ENCODE measurements at regions not wholly inside any gene's neighbourhood (a gene's known extent, or its start where the extent isn't known, plus 50 kb on each side); places are given as distances from the start of the nearest gene placed in this dataset.
A peak's percentile ranks its signal among the peaks of the same experiment; 100 is the strongest.

DNA sequence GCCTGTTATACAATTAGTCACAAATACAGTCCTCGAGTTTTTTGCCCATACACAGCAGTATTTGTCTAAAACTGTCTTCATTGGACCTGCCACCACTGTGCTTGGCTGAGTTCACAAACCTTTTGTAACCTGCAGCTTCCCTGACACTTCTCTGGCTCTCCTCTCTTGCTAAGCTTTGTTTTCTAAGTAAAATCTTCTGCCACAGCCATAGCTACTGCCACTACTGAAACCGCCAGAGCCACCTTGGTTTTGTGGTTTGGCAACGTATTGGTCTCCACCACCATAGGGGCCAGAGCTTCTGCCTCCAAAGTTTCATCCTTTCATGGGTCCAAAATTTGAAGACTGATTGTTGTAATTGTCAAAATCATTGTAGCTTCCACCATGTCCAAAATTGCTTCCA lies 668.2 kb upstream of the BRINP3 start:
- DNase-seq (ENCODE audit: low read depth), result no peak

DNA sequence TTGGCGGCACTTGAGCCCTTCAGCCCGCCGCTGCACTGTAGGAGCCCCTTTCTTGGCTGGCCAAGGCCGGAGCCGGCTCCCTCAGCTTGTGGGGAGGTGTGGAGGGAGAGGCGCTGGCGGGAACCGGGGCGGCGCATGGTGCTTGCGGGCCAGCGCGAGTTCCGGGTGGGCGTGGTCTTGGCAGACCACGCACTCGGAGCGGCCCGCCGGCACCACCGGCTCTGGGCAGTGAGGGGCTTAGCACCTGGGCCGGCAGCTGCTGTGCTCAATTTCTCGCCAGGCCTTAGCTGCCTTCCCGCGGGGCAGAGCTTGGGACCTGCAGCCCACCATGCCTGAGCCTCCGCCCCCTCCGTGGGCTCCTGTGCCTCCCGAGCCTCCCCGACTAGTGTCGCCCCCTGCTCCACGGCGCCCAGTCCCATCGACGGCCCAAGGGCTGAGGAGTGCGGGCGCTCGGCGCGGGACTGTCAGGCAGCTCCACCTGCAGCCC lies 673.7 kb upstream of the BRINP3 start:
- DNase-seq (ENCODE audit: low read depth), result no peak

DNA sequence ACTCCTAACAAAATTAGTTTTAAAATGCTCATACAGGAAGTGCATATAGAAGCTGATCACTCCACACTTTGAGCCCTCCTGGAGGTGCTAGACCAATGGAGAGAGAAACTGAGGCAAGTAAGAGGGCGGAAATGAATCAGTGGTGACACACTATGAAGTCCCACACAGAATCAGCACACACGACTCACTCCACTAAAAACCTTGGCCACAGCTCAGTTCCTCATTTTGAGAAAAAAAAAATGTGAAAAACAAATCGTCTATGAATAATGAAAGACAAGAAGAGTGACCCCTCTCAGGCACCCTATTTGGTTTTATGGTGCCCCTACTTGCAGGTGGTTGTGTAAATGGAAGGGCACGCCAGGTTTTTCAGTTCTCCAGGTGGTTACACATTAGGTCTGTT lies 675.1 kb upstream of the BRINP3 start:
- DNase-seq (ENCODE audit: low read depth), result no peak

DNA sequence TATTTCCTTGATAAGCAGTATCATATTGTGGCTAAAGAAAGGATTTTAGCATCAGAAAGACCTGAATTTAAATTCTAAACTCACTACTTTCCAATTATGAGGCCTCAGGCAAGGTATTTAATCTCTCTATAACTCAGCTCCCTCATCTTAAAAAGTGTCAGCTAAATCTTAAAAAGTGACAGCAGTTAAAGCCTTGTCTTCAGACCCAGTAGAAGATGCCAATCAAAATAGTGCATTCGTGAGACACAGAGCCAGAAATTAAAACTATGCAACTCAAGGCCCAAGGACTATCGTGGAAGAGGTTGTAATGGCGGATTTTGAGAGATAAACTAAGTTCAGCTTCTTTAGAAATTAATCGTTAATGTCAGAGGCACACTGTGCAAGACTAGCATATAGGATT lies 677.5 kb upstream of the BRINP3 start:
- no peak for DNase-seq (ENCODE audit: low read depth)

DNA sequence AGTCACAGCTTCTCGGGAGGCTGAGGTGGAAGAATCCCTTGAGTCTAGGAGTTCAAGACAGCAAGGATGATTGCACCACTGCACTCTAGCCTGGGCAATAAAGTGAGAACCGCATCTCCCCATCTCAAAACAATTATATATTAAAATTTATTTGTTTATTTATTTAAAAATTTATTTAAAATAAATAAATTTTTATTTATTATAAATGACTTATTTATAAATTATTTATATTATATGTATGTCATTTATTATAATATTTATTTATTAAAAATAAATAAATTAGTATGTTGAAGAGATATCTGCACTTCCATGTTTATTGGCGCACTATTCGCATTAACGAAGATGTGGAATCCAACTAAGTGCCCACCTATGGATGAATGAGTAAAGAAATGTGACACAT lies 683.2 kb upstream of the BRINP3 start:
- DNase-seq (ENCODE audit: low read depth), result no peak

DNA sequence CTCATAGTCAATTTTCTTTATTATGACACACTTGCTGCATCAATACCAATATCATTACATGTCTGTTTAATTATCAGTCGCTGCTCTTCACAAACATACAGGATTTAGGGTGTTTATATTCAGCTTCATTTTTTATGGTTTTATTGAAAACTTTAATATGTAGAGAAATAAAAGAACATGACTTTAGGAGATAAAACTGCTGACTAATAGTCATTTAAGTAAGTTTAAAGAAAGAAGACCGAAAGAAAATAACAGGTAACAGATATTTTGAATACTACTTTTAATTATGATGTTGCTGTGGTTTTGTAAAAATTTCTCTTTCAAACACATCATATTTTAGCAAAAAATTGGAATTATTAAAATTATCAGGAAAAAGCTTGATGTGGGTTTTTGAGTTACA lies 685.1 kb upstream of the BRINP3 start:
- no peak for DNase-seq (ENCODE audit: low read depth)

DNA sequence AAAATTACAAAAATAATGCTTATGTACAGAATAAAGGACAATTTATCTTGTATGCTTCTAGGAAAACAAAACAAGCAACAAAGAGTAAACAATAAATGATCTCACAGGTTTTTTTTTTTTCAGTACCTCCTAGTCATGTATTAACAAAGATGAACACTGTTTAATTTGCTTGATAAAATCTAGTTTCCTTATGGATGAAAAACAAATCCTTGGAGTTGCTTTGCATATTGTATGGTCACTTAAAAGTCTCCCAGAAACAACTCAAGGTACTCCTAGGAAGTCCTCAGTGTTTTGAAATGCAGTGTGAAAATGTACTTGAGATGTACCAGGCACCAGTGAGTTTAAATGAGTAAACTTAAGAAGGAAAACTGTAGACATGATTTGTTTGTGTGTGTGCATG lies 686.0 kb upstream of the BRINP3 start:
- DNase-seq (ENCODE audit: low read depth), result no peak

DNA sequence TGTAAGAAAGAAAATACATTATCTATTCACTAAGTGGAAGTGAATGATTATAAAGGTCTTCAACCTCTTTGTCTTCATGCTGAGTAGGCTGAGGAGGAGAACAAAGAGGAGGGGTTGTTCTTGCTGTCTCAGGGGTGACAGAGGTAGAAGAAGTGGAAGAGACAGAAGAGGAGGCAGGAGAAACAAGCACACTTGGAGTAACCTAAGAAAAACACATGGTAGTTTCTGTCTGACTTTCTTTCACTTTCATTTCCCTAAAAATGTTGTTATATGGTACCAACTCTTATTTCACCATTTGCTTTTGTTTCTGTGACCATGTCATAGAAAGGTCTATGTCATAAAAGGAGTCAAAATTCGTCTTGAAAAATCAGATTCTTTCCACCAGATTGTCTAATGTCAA lies 696.6 kb upstream of the BRINP3 start:
- DNase-seq (ENCODE audit: low read depth), result no peak

DNA sequence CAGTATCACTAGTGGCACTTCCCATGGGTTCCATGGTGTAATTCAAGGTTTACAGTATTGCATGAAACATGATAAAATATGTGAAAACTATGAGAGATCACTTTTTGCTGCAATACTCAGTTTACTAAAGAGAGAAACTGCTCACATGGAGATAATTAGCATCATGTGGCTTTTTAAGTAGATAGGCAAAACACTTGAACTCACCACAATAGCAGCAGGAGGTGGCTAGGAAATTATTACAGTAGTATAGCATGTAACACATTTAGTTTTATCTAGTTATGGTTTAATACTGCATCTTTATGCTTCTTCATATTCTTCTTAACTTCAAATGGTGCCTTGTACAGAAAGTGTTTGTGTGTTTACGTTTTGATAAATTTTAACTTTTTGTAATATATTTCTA lies 698.5 kb upstream of the BRINP3 start:
- DNase-seq (ENCODE audit: low read depth), result no peak

DNA sequence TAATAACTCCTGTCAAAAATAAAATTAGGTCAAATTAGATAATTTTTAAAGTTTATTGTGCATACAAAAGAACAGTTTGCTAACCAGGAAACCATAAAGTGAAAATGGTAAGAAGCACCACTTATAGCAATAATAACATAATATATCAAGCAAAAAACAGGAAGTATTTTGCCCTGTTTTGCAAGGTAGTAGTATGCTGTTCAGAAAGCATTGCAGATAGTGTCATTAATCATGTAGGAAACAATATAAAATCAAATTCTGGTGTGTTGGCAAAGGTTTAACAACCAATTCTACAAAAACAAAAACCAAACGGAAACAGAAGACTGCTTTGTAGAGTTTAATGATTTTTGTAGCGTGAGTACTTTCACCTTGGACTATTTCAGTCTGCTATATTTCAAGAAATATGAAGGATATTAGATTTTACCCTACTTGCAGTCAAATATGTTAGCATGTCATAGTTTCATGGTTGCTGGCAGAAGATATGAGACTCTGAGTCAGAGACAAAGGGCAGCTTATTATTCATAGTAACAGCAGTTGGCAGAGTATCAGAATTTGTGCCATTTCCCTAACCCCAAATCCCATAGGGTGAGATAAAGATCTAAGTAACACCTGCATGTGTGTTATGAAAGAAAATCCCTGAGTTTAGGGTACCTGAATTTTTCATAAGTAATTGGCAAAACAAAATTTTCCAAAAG lies 729.0 kb upstream of the BRINP3 start:
- DNase-seq (ENCODE audit: low read depth), result peak; percentile 18

DNA sequence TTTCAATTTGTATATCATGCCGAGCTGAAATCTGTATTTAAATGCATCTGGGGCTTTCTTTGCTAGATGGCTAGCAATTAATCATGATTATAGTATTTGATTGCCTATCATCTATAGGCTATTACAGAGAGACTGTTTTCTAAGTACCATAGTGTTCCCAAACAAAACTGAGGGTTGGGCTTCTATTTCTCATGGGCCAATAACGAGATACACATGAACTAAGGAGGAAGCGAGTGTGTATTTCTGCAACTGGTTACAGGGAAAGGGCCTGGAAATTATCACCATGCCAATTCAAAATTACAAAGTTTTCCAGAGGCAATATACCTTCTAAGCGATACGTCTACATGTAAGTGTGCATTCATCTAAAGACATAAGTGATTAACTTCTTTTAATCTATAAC lies 744.5 kb upstream of the BRINP3 start:
- DNase-seq (ENCODE audit: low read depth), result no peak

DNA sequence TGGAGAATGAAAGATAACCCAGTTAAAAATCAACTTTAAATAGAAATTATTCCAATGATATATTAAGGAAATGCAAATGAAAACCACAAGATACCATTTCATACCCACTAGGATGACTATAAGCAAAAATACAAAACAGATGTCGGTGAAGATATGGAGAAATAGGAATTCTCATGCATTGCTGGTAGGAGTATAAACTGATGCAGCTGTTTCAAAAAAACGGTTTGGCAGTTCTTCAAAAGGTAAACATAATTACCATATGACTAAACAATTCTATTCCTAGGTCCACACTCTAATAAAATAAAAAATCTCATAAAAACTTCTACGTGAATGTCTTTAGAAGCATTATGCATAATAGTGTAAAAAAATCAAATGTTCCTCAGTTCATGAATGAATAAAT lies 763.3 kb upstream of the BRINP3 start:
- DNase-seq (ENCODE audit: low read depth), result peak; percentile 19

DNA sequence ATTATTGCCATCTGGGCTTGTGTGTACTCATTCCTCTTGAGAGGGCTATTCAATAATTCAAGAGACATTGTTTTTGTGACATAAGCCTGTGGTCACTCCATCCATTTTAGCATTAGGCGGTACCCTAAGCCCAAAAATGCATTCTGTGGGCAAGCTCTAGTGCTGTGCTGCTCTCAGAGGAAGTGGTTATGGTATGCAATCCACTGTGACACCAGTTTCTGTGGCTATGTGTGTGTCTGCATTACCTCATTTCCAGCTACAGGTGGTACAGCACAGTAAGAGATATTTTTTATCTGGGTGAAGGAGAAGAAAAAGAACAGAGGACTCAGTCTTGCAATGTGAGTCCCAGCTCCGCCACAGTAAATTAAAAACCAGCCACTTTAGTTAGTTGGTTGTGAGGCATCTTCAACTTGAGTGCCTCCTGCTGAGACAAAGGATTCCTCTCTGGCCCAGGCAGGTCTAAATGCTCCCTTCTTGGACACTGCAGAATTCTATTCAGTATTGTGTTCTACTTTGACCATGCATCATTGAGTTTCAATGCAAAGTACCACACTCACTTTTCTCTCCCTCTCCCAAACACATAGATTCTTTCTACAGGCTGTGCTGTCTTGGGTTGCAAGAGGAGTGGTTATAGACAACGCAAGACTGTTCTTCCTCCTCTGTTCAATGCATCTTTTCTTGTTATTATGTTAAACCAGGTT lies 777.8 kb upstream of the BRINP3 start:
- no peak for DNase-seq (ENCODE audit: low read depth)

DNA sequence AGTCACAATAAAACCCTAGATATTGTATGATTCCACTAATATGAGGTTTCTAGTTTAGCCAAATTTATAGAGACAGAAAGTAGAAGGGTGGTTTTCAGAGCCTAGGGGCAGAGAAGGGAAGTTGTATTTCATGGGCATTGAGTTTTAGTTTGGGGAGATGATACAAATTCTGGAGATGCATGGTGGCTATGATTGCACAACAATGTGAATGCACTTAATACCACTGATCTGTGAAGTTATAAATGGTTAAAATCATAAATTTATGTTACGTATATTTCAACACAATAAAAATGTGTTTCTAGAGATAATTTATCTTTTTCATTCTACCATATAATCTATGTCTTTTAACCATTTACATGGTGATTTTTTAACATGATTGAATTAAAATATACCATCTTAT lies 779.3 kb upstream of the BRINP3 start:
- no peak for DNase-seq (ENCODE audit: low read depth)

DNA sequence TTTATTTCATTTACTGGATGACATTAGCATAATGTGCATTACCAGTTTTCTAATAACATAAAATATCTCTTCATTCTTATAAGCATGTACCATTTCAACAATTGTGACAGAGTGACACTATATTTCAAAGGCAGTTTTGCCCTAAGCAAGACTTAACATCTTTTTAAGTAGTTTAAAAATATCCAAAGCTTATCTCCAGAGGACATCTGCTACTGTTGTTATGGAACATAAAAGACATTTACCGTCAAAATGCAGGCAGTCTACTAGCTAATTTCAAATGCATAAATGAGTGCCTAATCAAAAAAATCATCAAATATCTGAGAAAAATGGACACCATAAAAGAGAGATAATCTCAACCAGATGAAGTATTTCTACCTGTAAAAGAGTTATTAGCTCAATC lies 782.4 kb upstream of the BRINP3 start:
- DNase-seq (ENCODE audit: low read depth), result no peak

DNA sequence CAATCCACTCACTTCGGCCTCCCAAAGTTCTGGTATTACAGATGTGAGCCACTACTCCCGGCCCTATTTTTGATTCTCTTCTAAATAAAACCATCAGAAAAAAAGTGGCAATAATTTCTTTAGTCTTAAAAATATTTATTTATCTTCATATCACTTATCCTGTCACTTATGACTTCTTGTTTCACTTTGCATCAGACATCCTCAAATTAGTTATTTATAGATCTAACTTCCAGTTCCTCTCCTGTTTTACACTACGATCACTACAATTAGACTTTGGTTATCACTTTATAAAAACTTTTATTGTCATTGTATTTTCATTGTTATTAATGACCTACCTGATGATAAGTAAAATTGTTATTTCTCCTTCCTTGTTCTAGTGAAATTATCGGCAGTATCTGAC lies 783.4 kb upstream of the BRINP3 start:
- no peak for DNase-seq (ENCODE audit: low read depth)

DNA sequence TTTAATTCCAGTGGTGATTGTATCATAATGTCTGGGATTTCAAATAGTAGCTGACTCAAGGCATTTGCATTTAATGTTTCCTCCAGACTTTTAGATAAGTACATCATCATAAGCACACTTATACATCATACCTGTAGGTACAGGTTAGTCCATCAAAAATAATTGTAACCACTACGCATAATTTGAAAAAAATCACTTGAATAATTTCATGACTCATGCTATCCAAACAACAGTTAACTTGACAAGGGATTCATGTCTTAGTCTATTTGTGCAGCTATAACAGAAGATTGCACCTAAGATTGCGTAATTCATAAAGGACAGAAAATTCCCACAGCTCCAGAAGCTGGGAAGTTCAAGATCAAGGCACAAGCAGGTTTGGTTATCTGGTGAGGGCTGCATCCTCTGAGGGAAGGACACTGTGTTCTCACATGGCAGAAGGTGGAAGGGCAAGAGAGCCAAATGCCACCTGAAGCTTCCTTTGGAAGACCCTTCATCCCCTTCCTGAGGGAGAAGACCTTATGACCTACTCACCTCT lies 801.7 kb upstream of the BRINP3 start:
- no peak for DNase-seq (ENCODE audit: low read depth)

DNA sequence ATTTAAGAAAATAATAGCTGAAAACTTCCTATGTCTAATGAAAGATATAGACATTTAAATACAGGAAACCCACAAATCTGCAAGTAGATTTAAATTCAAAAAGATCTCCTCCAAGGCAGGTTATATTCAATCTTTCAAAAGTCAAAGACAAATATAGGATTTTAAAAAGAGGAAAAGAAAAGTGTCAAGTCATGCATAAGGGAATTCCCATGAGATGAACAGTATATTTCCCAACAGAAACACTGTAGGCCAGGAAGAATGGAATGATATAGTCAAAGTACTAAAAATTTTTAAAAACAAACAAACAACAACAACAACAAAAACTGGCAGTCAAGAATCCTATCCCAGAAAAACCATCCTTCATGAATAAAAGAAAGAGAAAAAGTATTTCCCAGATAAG lies 806.5 kb upstream of the BRINP3 start:
- DNase-seq (ENCODE audit: low read depth), result no peak

DNA sequence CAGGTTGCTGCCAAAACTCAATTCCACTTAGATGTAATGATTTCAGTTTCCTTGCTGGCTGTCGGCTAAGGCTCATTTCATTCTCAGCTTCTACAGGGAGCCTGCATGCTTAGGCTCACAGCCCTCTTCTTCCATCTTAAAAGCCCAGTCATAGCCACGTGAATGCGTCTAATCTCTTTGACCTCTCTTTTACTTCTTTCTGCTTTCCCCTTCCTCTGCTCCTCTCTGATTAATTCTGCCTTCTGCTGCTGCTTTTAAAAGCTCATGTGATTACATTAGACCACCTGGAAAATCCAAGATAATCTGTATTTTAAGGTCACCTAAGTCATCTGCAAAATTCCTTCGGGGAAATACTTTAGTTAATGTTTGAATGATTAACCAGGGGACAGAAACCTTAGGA lies 812.8 kb upstream of the BRINP3 start:
- DNase-seq (ENCODE audit: low read depth), result no peak

DNA sequence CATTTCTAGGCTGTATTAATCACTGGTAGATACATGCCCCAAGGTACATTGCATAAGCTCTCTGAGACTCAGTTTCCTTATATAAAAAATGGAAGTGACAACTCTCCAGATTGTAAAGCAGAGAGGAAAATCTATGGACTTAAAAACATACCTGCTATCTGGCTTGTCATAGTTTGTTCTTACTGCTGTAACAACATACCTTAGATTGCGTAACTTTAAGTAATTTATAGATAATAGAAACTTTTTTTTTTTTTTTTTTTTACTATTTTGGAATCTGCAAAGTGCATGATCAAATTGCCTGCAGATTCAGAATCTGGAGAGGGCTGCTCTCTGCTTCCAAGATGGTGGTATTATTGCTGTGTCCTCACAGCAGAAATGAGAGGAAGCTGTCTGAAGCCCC lies 827.7 kb upstream of the BRINP3 start:
- no peak for DNase-seq (ENCODE audit: low read depth)

DNA sequence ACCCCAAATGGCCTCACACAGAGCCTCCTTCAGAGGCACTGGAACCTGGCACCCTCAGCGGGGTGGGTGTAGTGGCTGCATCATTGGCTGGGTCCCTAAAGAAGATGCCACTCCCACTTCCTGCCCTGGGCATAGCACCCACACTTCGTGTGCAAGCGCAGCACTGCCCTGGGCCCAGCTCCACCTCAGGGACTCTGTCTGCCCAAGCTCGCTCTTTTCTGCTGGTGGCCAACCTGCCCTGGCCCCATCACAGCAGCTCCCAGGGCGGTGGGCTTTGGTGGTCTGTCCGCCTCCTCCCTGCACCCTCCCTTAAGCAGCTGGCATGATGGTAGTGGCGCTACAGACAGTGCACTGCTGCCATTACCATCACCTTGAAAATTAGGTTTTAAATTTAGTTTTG lies 829.3 kb upstream of the BRINP3 start:
- DNase-seq (ENCODE audit: low read depth), result no peak

DNA sequence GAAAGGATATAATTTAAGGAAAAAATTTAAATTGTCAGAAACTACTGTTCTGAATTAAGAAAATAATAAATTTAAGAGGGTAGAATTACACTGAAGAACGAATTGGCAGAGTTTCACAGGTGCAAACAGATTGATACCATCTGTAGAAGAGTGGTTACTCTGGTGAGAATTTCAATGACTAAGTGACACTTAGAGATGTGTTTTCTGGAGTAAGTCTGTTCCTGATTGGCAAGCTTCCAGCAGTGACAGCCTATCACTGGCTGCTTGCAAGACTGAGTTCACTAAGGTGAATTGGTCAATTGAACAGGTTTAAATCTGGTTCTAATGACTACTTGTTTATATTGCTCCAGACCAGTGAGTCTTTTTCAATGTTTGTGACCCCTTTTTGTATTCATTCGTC lies 838.2 kb upstream of the RGS18 start:
- no peak for DNase-seq (ENCODE audit: low read depth)

DNA sequence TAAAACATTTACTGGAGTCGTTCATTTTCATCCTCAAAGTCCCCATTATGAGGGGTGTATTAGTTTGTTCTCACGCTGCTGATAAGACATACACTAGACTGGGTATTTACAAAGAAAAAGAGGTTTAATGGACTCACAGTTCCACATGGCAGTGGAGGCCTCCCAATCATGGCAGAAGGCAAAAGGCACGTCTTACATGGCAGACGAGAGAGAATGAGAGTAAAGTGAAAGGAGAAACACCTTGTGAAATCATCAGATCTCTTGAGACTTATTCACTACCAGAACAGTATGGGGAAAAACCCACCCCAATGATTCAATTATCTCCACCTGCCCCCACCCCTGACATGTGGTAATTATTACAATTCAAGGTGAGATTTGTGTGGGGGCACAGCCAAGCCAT lies 830.4 kb upstream of the RGS18 start:
- no peak for DNase-seq (ENCODE audit: low read depth)

All from LHCN-M2 (cell line).